C4-2B (cell line): ENCODE measurements at regions not wholly inside any gene's neighbourhood (a gene's known extent, or its start where the extent isn't known, plus 50 kb on each side); places are given as distances from the start of the nearest gene placed in this dataset.

Experiments
- H3K27ac ChIP-seq: fragments of 450-650 bp; 2 replicates; pipeline ENCODE4 v1.5.1; 2017
- CTCF ChIP-seq: fragments of 450-650 bp; conservative IDR thresholded peaks from 2 replicates; pipeline ENCODE4 v1.5.1; 2017; ENCODE audit warnings: mild to moderate bottlenecking
- ZFX ChIP-seq: fragments of 450-650 bp; IDR thresholded peaks from 2 replicates; pipeline ENCODE4 v1.6.1; 2017

GRCh38 chr14:32265584-32265983 is 62.5 kb upstream of the RNU6-8 start:
- no peak overlapping the region for H3K27ac ChIP-seq
- TF ChIP-seq ZFX (no peak), CTCF (no peak)

- no peak overlapping the region for H3K27ac ChIP-seq
- TF ChIP-seq CTCF (no peak), ZFX (no peak)
Measured at GRCh38 chr14:32277998-32278397, 51.1 kb upstream of the AKAP6 start.
